HG03103 (cell line): ENCODE measurements at regions not wholly inside any gene's neighbourhood (a gene's known extent, or its start where the extent isn't known, plus 50 kb on each side); places are given as distances from the start of the nearest gene placed in this dataset.

Experiments
- ATAC-seq: cut with Tn5 transposase; IDR thresholded peaks from one replicate; pipeline ENCODE4 v1.9.1; 2021; ENCODE audit warnings: low read depth; ENCODE audit not compliant: unreplicated experiment

GRCh38 chrY:8202837-8203236, 1134.4 kb upstream of the TSPY4 start:
- ATAC-seq = no peak

- ATAC-seq = no peak
Measured at GRCh38 chrY:8241144-8241543, 1096.1 kb upstream of the TSPY4 start.

GRCh38 chrY:8273807-8274206, 1063.5 kb upstream of the TSPY4 start:
- no peak for ATAC-seq

GRCh38 chrY:8305021-8305420, 1032.2 kb upstream of the TSPY4 start:
- ATAC-seq = no peak

GRCh38 chrY:8324113-8324512, 1013.2 kb upstream of the TSPY4 start:
- ATAC-seq = no peak

- no peak for ATAC-seq
Measured at GRCh38 chrY:8326944-8327343, 1010.3 kb upstream of the TSPY4 start.

GRCh38 chrY:8327708-8328354, 1009.4 kb upstream of the TSPY4 start:
- ATAC-seq = no peak

GRCh38 chrY:8329431-8329830, 1007.8 kb upstream of the TSPY4 start:
- ATAC-seq = no peak

- no peak for ATAC-seq
Measured at GRCh38 chrY:8329929-8330328, 1007.3 kb upstream of the TSPY4 start.

- ATAC-seq = no peak
Measured at GRCh38 chrY:8333328-8333727, 1003.9 kb upstream of the TSPY4 start.

- ATAC-seq = no peak
Measured at GRCh38 chrY:8335299-8335835, 1001.9 kb upstream of the TSPY4 start.

- ATAC-seq = no peak
Measured at GRCh38 chrY:8336112-8336774, 1001.0 kb upstream of the TSPY4 start.

- ATAC-seq = no peak
Measured at GRCh38 chrY:8341000-8341399, 996.3 kb upstream of the TSPY4 start.

- no peak for ATAC-seq
Measured at GRCh38 chrY:8342173-8342572, 995.1 kb upstream of the TSPY4 start.

GRCh38 chrY:8351241-8351640, 986.0 kb upstream of the TSPY4 start:
- ATAC-seq = no peak

GRCh38 chrY:8352201-8352600, 985.1 kb upstream of the TSPY4 start:
- ATAC-seq = no peak

GRCh38 chrY:8358161-8358560, 979.1 kb upstream of the TSPY4 start:
- no peak for ATAC-seq

- no peak for ATAC-seq
Measured at GRCh38 chrY:8361715-8362114, 975.5 kb upstream of the TSPY4 start.

- ATAC-seq = no peak
Measured at GRCh38 chrY:8377491-8377890, 959.8 kb upstream of the TSPY4 start.

GRCh38 chrY:8379800-8380199, 957.5 kb upstream of the TSPY4 start:
- no peak for ATAC-seq

- ATAC-seq = no peak
Measured at GRCh38 chrY:8381425-8381824, 955.8 kb upstream of the TSPY4 start.

- no peak for ATAC-seq
Measured at GRCh38 chrY:8386053-8386452, 951.2 kb upstream of the TSPY4 start.
